ENCODE measurements at regions not wholly inside any gene's neighbourhood (a gene's known extent, or its start where the extent isn't known, plus 50 kb on each side); places are given as distances from the start of the nearest gene placed in this dataset.

- DNase-seq: no peak
Observed at GRCh38 chr2:217399291-217399690, 539.4 kb upstream of the TNP1 start.

- peak; percentile 61 for DNase-seq
Observed at GRCh38 chr2:217398860-217399259, 539.0 kb upstream of the TNP1 start.

GRCh38 chr2:217398101-217398500 is 538.2 kb upstream of the TNP1 start:
- no peak for DNase-seq

- DNase-seq: no peak
Observed at GRCh38 chr2:217396586-217396985, 536.7 kb upstream of the TNP1 start.

- peak; percentile 6 for DNase-seq
Observed at GRCh38 chr2:217396165-217396564, 536.3 kb upstream of the TNP1 start.

GRCh38 chr2:217394510-217395351 is 534.9 kb upstream of the TNP1 start:
- no peak for DNase-seq

- DNase-seq: no peak
Observed at GRCh38 chr2:217393585-217394032, 533.7 kb upstream of the TNP1 start.

- no peak for DNase-seq
Observed at GRCh38 chr2:217392930-217393584, 533.2 kb upstream of the TNP1 start.

GRCh38 chr2:217387776-217388387 is 528.0 kb upstream of the TNP1 start:
- DNase-seq: no peak

- no peak for DNase-seq
Observed at GRCh38 chr2:217386041-217386440, 526.2 kb upstream of the TNP1 start.

GRCh38 chr2:217383620-217384019 is 523.8 kb upstream of the TNP1 start:
- no peak for DNase-seq

- no peak for DNase-seq
Observed at GRCh38 chr2:217382794-217383193, 522.9 kb upstream of the TNP1 start.

GRCh38 chr2:217379807-217380206 is 519.9 kb upstream of the TNP1 start:
- no peak for DNase-seq

- DNase-seq: no peak
Observed at GRCh38 chr2:217372794-217373193, 512.9 kb upstream of the TNP1 start.

- no peak for DNase-seq
Observed at GRCh38 chr2:217371781-217372213, 511.9 kb upstream of the TNP1 start.

- DNase-seq: peak; percentile 85
Observed at GRCh38 chr2:217370391-217370790, 510.5 kb upstream of the TNP1 start.

GRCh38 chr2:217367464-217367863 is 507.6 kb upstream of the TNP1 start:
- DNase-seq: no peak

- DNase-seq: no peak
Observed at GRCh38 chr2:217366966-217367365, 507.1 kb upstream of the TNP1 start.

GRCh38 chr2:217366266-217366895 is 506.5 kb upstream of the TNP1 start:
- no peak for DNase-seq

- DNase-seq: no peak
Observed at GRCh38 chr2:217365656-217366055, 505.8 kb upstream of the TNP1 start.

GRCh38 chr2:217364224-217364623 is 504.4 kb upstream of the TNP1 start:
- no peak for DNase-seq

GRCh38 chr2:217363470-217363869 is 503.6 kb upstream of the TNP1 start:
- peak; percentile 85 for DNase-seq

- no peak for DNase-seq
Observed at GRCh38 chr2:217362710-217363109, 502.8 kb upstream of the TNP1 start.
